Esophagus muscularis mucosa (tissue), 4 donors: ENCODE measurements at regions not wholly inside any gene's neighbourhood (a gene's known extent, or its start where the extent isn't known, plus 50 kb on each side); places are given as distances from the start of the nearest gene placed in this dataset.

ENCODE experiments used
- DNase-seq: peaks from one replicate; pipeline ENCODE4 v3.0.0-alpha.2; 2017; ENCODE audit errors: extremely low spot score
- H3K27ac ChIP-seq, 4 donors: fragments of 200-600 bp; sonication (generic); replicated peaks in 1 of 4; 1 replicate in 3 of 4; 2 replicates in 1 of 4; pipeline ENCODE4 v1.5.1; 2016 to 2019; ENCODE audit warnings: mild to moderate bottlenecking in 1 of 4
- H3K27me3 ChIP-seq, 4 donors: fragments of 200-600 bp; sonication (generic); one replicate each; pipeline versions ENCODE4 v1.5.1 to v1.6.0; 2016 to 2019
- H3K36me3 ChIP-seq, 4 donors: fragments of 200-600 bp; sonication (generic); one replicate each; pipeline ENCODE4 v1.5.1; 2016 to 2019
- H3K4me1 ChIP-seq, 4 donors: fragments of 200-600 bp; sonication (generic); one replicate each; pipeline ENCODE4 v1.5.1; 2016 to 2019
- H3K4me3 ChIP-seq, 4 donors: fragments of 200-600 bp; sonication (generic); 1 replicate in 2 of 4; 2 replicates in 2 of 4; pipeline ENCODE4 v1.5.1; 2016 to 2019; ENCODE audit warnings: mild to moderate bottlenecking in 4 of 4, moderate library complexity in 1 of 4
- H3K9me3 ChIP-seq, 4 donors: fragments of 200-600 bp; sonication (generic); 1 replicate in 3 of 4; 2 replicates in 1 of 4; pipeline ENCODE4 v1.5.1; 2016 to 2019
- CTCF ChIP-seq, 3 experiments: fragments of 200-600 bp in 2 of 3; fragments of 450-650 bp in 1 of 3; sonication (generic) in 2 of 3; IDR thresholded peaks; one replicate each; pipeline ENCODE4 v1.5.1; 2017 to 2019; ENCODE audit warnings: antibody characterized with exemption in 3 of 3, mild to moderate bottlenecking in 2 of 3, moderate library complexity in 1 of 3
- EP300 ChIP-seq: sonication (generic); formaldehyde crosslinking; IDR thresholded peaks from one replicate; pipeline ENCODE4 v1.6.1; 2017; ENCODE audit warnings: antibody characterized with exemption
- POLR2A ChIP-seq: fragments of 450-650 bp; IDR thresholded peaks from one replicate; pipeline ENCODE4 v1.6.1; 2017; ENCODE audit warnings: antibody characterized with exemption, moderate library complexity, mild to moderate bottlenecking, low read depth
- POLR2AphosphoS5 ChIP-seq, 2 donors: sonication (generic); formaldehyde crosslinking; IDR thresholded peaks; one replicate each; pipeline ENCODE4 v1.6.1; 2017; ENCODE audit warnings: antibody characterized with exemption in 2 of 2
- WGBS: methylation state at CpG from one replicate; pipeline ENCODE4 v1.1.5; 2018; 5-methylcytosine and 5-hydroxymethylcytosine counted together
- intact Hi-C: fragments of 100-400 bp; cut with DNase I; formaldehyde crosslinking; loops from one replicate; pipeline ENCODE4 v1.15.1; 2023

- Histone ChIP-seq H3K9me3 (no peaks in the 10 kb centered on the region), H3K36me3 (no peaks in the 10 kb centered on the region), H3K4me3 (no peak overlapping the region), H3K4me1 (no peaks in the 10 kb centered on the region), H3K27me3 (no peaks in the 10 kb centered on the region), H3K27ac (no peak overlapping the region)
- 74% methylated on average over 4 of the region's 4 CpGs for WGBS
- intact Hi-C loops: no loop called here
- DNase-seq: no peak
- TF ChIP-seq POLR2AphosphoS5 (IDR thresholded peaks at IDR 0.05) (no peak), CTCF (IDR thresholded peaks at IDR 0.05) (no peak), POLR2A (no peak), EP300 (no peak)
Observed at GRCh38 chr18:2442726-2443275, 128.5 kb downstream of the METTL4 start.

GRCh38 chr18:2444201-2444875, 127.0 kb downstream of the METTL4 start:
- WGBS: 39% methylated on average over 5 of the region's 5 CpGs
- no peak overlapping the region for H3K27ac ChIP-seq
- H3K4me3 ChIP-seq: no peak overlapping the region
- TF ChIP-seq EP300 (no peak), POLR2AphosphoS5 (IDR thresholded peaks at IDR 0.05) (no peak), CTCF (IDR thresholded peaks at IDR 0.05) (no peak), POLR2A (no peak)
- intact Hi-C loops: no loop called here
- H3K27me3 ChIP-seq: no peaks in the 10 kb centered on the region
- no peak for DNase-seq
- no peaks in the 10 kb centered on the region for H3K36me3 ChIP-seq
- no peaks in the 10 kb centered on the region for H3K4me1 ChIP-seq
- H3K9me3 ChIP-seq: no peaks in the 10 kb centered on the region

GRCh38 chr18:2448565-2449151, 122.6 kb downstream of the METTL4 start:
- intact Hi-C loops: no loop called here
- H3K36me3 ChIP-seq: no peaks in the 10 kb centered on the region
- no peaks in the 10 kb centered on the region for H3K4me1 ChIP-seq
- no peak overlapping the region for H3K27ac ChIP-seq
- no peaks in the 10 kb centered on the region for H3K9me3 ChIP-seq
- TF ChIP-seq EP300: no peak
- no peak for TF ChIP-seq POLR2AphosphoS5 (IDR thresholded peaks at IDR 0.05)
- no peak for TF ChIP-seq POLR2A
- no peak for TF ChIP-seq CTCF (IDR thresholded peaks at IDR 0.05)
- no peak for DNase-seq
- 34% methylated on average over 2 of the region's 2 CpGs for WGBS
- H3K27me3 ChIP-seq: no peaks in the 10 kb centered on the region
- H3K4me3 ChIP-seq: no peak overlapping the region

- intact Hi-C loops: no loop called here
- TF ChIP-seq CTCF (IDR thresholded peaks at IDR 0.05): no peak
- TF ChIP-seq POLR2AphosphoS5 (IDR thresholded peaks at IDR 0.05): no peak
- no peak for TF ChIP-seq EP300
- no peak for TF ChIP-seq POLR2A
- Histone ChIP-seq H3K4me1 (no peaks in the 10 kb centered on the region), H3K9me3 (peaks cover 0 to 3% (median 0%) of the 10 kb centered on the region in 4 donors), H3K27me3 (no peaks in the 10 kb centered on the region), H3K27ac (no peak overlapping the region), H3K36me3 (no peaks in the 10 kb centered on the region), H3K4me3 (no peak overlapping the region)
- 91% methylated on average over 1 of the region's 1 CpG for WGBS
- no peak for DNase-seq
Observed at GRCh38 chr18:2451556-2451955, 119.7 kb downstream of the METTL4 start.
